COLO668 (cell line): ENCODE measurements at regions not wholly inside any gene's neighbourhood (a gene's known extent, or its start where the extent isn't known, plus 50 kb on each side); places are given as distances from the start of the nearest gene placed in this dataset.

ENCODE experiments used
- DNase-seq: peaks from one replicate; lab custom pipeline; 2025; ENCODE audit not compliant: unreplicated experiment; lab: John Stamatoyannopoulos, UW

- no peak for DNase-seq
These were observed 324.4 kb downstream of the PRELID2 start for GRCh38 chr5:145510769-145511168.

- DNase-seq, result no peak
These were observed 324.8 kb downstream of the PRELID2 start for GRCh38 chr5:145510324-145510723.

GRCh38 chr5:145509336-145510136, 325.6 kb downstream of the PRELID2 start:
- no peak for DNase-seq

- no peak for DNase-seq
These were observed 328.8 kb downstream of the PRELID2 start for GRCh38 chr5:145506185-145506850.

- DNase-seq, result no peak
These were observed 332.2 kb downstream of the PRELID2 start for GRCh38 chr5:145502906-145503305.

- peak; percentile 4 for DNase-seq
These were observed 334.4 kb downstream of the PRELID2 start for GRCh38 chr5:145500710-145501109.

GRCh38 chr5:145499483-145499882, 335.7 kb downstream of the PRELID2 start:
- DNase-seq, result no peak

- no peak for DNase-seq
These were observed 338.1 kb downstream of the PRELID2 start for GRCh38 chr5:145497052-145497451.

- no peak for DNase-seq
These were observed 339.4 kb downstream of the PRELID2 start for GRCh38 chr5:145495741-145496140.

- DNase-seq, result no peak
These were observed 339.9 kb downstream of the PRELID2 start for GRCh38 chr5:145495196-145495595.

- no peak for DNase-seq
These were observed 341.7 kb downstream of the PRELID2 start for GRCh38 chr5:145493435-145493834.

GRCh38 chr5:145489516-145489915, 345.6 kb downstream of the PRELID2 start:
- no peak for DNase-seq

GRCh38 chr5:145484158-145484557, 351.0 kb downstream of the PRELID2 start:
- DNase-seq, result no peak

- no peak for DNase-seq
These were observed 351.9 kb downstream of the PRELID2 start for GRCh38 chr5:145483212-145483611.

GRCh38 chr5:145479857-145480256, 355.3 kb downstream of the PRELID2 start:
- no peak for DNase-seq

- no peak for DNase-seq
These were observed 355.9 kb downstream of the PRELID2 start for GRCh38 chr5:145479271-145479670.

- no peak for DNase-seq
These were observed 356.5 kb downstream of the PRELID2 start for GRCh38 chr5:145478651-145479050.

GRCh38 chr5:145473042-145473642, 362.0 kb downstream of the PRELID2 start:
- DNase-seq, result no peak

GRCh38 chr5:145471831-145472612, 363.1 kb downstream of the PRELID2 start:
- no peak for DNase-seq

GRCh38 chr5:145471026-145471425, 364.1 kb downstream of the PRELID2 start:
- DNase-seq, result no peak

- no peak for DNase-seq
These were observed 364.7 kb downstream of the PRELID2 start for GRCh38 chr5:145470396-145470979.
